Gastroesophageal sphincter (tissue), 3 donors: ENCODE measurements at regions not wholly inside any gene's neighbourhood (a gene's known extent, or its start where the extent isn't known, plus 50 kb on each side); places are given as distances from the start of the nearest gene placed in this dataset.
A peak's percentile ranks its signal among the peaks of the same experiment; 100 is the strongest.

Experiments
- CTCF ChIP-seq, 4 experiments: fragments of 200-600 bp in 2 of 4; fragments of 450-650 bp in 2 of 4; sonication (generic) in 1 of 4; IDR thresholded peaks; one replicate each; pipeline ENCODE4 v1.5.1; 2017 to 2019; ENCODE audit warnings: antibody characterized with exemption in 4 of 4, mild to moderate bottlenecking in 2 of 4, moderate library complexity in 2 of 4
- POLR2AphosphoS5 ChIP-seq: sonication (generic); formaldehyde crosslinking; IDR thresholded peaks from one replicate; pipeline ENCODE4 v1.6.1; 2017; ENCODE audit warnings: antibody characterized with exemption

GRCh38 chr3:64344721-64345207, 119.5 kb upstream of the PRICKLE2 start:
- TF ChIP-seq CTCF (IDR thresholded peaks at IDR 0.05) = no peak
- TF ChIP-seq POLR2AphosphoS5 = peak; percentile 89
